Nephron (organoid): ENCODE measurements at regions not wholly inside any gene's neighbourhood (a gene's known extent, or its start where the extent isn't known, plus 50 kb on each side); places are given as distances from the start of the nearest gene placed in this dataset.

Experiments used
- H3K27ac Mint-ChIP-seq, 3 experiments: 2 replicates each; pipeline ENCODE4 v1.8.0; 2020; ENCODE audit warnings: mixed read lengths in 3 of 3, mild to moderate bottlenecking in 2 of 3, moderate library complexity in 1 of 3
- H3K27me3 Mint-ChIP-seq: 2 replicates; pipeline ENCODE4 v1.8.0; 2021; ENCODE audit warnings: low read depth, mild to moderate bottlenecking, moderate library complexity, mixed read lengths
- H3K36me3 Mint-ChIP-seq: 2 replicates; pipeline ENCODE4 v1.8.0; 2020; ENCODE audit warnings: low read depth, mixed read lengths
- H3K4me1 Mint-ChIP-seq: 2 replicates; pipeline ENCODE4 v1.8.0; 2020; ENCODE audit warnings: mixed read lengths
- H3K4me3 Mint-ChIP-seq, 3 experiments: 2 replicates each; pipeline ENCODE4 v1.8.0; 2020; ENCODE audit warnings: mild to moderate bottlenecking in 3 of 3, mixed read lengths in 3 of 3, moderate library complexity in 2 of 3
- H3K9me3 Mint-ChIP-seq: 2 replicates; pipeline ENCODE4 v1.8.0; 2020; ENCODE audit warnings: mixed read lengths
- TF ChIP-seq, protein P1 (sequence below), 3 experiments: fragments of 200-600 bp; sonication (generic); IDR thresholded peaks; one replicate each; pipeline ENCODE4 v1.5.0; 2021; ENCODE audit warnings: antibody characterized with exemption in 3 of 3; ENCODE audit not compliant: unreplicated experiment in 3 of 3

DNA sequence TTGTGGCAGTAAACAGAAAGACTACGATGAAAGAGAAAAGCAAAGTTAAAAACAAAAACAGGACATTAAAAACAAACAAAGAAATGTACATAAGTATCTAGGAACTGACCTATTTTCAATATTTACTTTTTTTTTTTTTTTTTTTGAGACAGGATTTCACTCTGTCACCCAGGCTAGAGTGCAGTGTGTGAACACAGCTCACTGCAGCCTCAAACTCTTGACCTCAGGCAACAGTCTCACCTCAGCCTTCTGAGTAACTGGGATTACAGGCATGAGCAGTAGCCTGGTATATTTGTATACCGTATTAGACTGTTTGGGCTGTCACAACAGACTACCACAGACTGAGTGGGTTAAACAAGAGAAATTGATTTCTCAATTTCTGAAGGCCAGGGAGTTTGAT lies 1189.1 kb downstream of the CDH9 start:
- H3K4me3 Mint-ChIP-seq, result no peak overlapping the region
- no peak overlapping the region for H3K27ac Mint-ChIP-seq
- TF ChIP-seq, protein P1, sequence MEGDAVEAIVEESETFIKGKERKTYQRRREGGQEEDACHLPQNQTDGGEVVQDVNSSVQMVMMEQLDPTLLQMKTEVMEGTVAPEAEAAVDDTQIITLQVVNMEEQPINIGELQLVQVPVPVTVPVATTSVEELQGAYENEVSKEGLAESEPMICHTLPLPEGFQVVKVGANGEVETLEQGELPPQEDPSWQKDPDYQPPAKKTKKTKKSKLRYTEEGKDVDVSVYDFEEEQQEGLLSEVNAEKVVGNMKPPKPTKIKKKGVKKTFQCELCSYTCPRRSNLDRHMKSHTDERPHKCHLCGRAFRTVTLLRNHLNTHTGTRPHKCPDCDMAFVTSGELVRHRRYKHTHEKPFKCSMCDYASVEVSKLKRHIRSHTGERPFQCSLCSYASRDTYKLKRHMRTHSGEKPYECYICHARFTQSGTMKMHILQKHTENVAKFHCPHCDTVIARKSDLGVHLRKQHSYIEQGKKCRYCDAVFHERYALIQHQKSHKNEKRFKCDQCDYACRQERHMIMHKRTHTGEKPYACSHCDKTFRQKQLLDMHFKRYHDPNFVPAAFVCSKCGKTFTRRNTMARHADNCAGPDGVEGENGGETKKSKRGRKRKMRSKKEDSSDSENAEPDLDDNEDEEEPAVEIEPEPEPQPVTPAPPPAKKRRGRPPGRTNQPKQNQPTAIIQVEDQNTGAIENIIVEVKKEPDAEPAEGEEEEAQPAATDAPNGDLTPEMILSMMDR (IDR thresholded peaks at IDR 0.05; ENCODE audit: unreplicated experiment in 3 of 3), result no peak
- H3K27me3 Mint-ChIP-seq, result no peaks in the 10 kb centered on the region
- H3K9me3 Mint-ChIP-seq, result no peaks in the 10 kb centered on the region
- H3K4me1 Mint-ChIP-seq, result no peaks in the 10 kb centered on the region
- no peaks in the 10 kb centered on the region for H3K36me3 Mint-ChIP-seq

DNA sequence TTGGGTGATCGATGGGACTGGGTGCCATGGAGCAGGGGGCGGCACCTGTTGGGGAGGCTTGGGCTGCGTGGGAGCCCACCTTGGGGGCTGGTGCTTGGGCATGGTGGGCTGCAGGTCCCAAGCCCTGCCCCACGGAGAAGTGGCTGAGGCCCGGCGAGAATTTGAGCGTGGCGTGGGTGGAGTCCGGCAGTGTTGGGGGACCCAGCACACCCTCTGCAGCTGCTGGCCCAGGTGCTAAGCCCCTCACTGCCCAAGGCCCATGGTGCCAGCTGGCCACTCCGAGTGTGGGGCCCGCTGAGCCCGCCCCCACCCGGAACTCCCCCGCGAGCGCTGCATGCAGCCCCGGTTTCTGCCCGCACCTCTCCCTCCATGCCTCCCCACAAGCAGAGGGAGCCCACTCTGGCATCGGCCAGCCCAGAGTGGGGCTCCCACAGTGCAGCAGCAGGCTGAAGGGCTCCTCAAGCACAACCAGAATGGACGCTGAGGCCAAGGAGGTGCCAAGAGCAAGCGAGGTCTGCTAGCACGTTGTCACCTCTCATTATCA lies 1178.6 kb upstream of the CDH10 start:
- TF ChIP-seq, protein P1 (IDR thresholded peaks at IDR 0.05; ENCODE audit: unreplicated experiment in 3 of 3), result no peak
- H3K36me3 Mint-ChIP-seq, result no peaks in the 10 kb centered on the region
- no peaks in the 10 kb centered on the region for H3K9me3 Mint-ChIP-seq
- peaks cover 4% of the 10 kb centered on the region for H3K27me3 Mint-ChIP-seq
- no peak overlapping the region for H3K4me3 Mint-ChIP-seq
- no peaks in the 10 kb centered on the region for H3K4me1 Mint-ChIP-seq
- H3K27ac Mint-ChIP-seq, result no peak overlapping the region
